GM12801 (cell line): ENCODE measurements at regions not wholly inside any gene's neighbourhood (a gene's known extent, or its start where the extent isn't known, plus 50 kb on each side); places are given as distances from the start of the nearest gene placed in this dataset.

ENCODE experiments used
- CTCF ChIP-seq: IDR thresholded peaks from one replicate; pipeline ENCODE4 v1.5.1; 2011; ENCODE audit warnings: control low read depth; ENCODE audit not compliant: insufficient read length; ENCODE audit errors: extremely low read depth

- no peak for TF ChIP-seq CTCF
Measured at GRCh38 chr7:148472406-148472805, 118.2 kb upstream of the C7orf33 start.

- TF ChIP-seq CTCF = no peak
Measured at GRCh38 chr7:148473703-148474480, 116.7 kb upstream of the C7orf33 start.

- no peak for TF ChIP-seq CTCF
Measured at GRCh38 chr7:148474481-148475025, 116.0 kb upstream of the C7orf33 start.

GRCh38 chr7:148478551-148478950 lies 112.0 kb upstream of the C7orf33 start:
- TF ChIP-seq CTCF = no peak

- no peak for TF ChIP-seq CTCF
Measured at GRCh38 chr7:148480479-148481146, 110.0 kb upstream of the C7orf33 start.

- no peak for TF ChIP-seq CTCF
Measured at GRCh38 chr7:148481147-148481526, 109.4 kb upstream of the C7orf33 start.

GRCh38 chr7:148481971-148482626 lies 108.5 kb upstream of the C7orf33 start:
- TF ChIP-seq CTCF = no peak
